Vagina (tissue), 2 donors: ENCODE measurements at regions not wholly inside any gene's neighbourhood (a gene's known extent, or its start where the extent isn't known, plus 50 kb on each side); places are given as distances from the start of the nearest gene placed in this dataset.

Experiments
- POLR2A ChIP-seq, 2 donors: fragments of 450-650 bp; IDR thresholded peaks; one replicate each; pipeline ENCODE4 v1.6.1; 2017; ENCODE audit warnings: antibody characterized with exemption in 2 of 2, mild to moderate bottlenecking in 2 of 2, moderate library complexity in 2 of 2
- TF ChIP-seq, protein P1 (sequence below), 3 experiments: fragments of 450-650 bp in 2 of 3; fragments of 200-600 bp in 1 of 3; sonication (generic) in 1 of 3; IDR thresholded peaks; one replicate each; pipeline ENCODE4 v1.5.1; 2017 to 2019; ENCODE audit warnings: antibody characterized with exemption in 3 of 3, mild to moderate bottlenecking in 2 of 3, moderate library complexity in 2 of 3

DNA sequence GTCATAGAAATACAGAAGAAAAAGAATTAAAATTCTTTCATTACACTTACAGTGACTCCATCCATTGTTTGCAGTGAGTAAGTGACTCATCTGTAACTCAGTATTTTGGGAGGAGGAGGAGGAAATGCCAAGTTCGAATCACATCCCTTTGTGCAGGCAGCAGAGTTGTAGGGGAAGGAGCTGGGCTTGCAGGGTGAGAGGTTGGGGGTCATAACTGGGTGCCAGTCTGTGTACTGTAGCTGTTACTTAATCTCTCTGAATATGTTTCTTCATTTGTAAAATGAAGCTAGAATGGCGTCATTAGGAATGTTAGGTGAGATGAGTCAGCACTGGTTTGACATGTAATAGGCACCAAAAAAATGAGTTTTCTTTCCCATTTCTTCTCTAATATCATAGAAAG lies 235.7 kb upstream of the ADAMTSL1 start:
- TF ChIP-seq POLR2A (IDR thresholded peaks at IDR 0.05): no peak
- TF ChIP-seq, protein P1, sequence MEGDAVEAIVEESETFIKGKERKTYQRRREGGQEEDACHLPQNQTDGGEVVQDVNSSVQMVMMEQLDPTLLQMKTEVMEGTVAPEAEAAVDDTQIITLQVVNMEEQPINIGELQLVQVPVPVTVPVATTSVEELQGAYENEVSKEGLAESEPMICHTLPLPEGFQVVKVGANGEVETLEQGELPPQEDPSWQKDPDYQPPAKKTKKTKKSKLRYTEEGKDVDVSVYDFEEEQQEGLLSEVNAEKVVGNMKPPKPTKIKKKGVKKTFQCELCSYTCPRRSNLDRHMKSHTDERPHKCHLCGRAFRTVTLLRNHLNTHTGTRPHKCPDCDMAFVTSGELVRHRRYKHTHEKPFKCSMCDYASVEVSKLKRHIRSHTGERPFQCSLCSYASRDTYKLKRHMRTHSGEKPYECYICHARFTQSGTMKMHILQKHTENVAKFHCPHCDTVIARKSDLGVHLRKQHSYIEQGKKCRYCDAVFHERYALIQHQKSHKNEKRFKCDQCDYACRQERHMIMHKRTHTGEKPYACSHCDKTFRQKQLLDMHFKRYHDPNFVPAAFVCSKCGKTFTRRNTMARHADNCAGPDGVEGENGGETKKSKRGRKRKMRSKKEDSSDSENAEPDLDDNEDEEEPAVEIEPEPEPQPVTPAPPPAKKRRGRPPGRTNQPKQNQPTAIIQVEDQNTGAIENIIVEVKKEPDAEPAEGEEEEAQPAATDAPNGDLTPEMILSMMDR (IDR thresholded peaks at IDR 0.05): no peak
